IPS-15b (cell line): ENCODE measurements at regions not wholly inside any gene's neighbourhood (a gene's known extent, or its start where the extent isn't known, plus 50 kb on each side); places are given as distances from the start of the nearest gene placed in this dataset.
"Not testable (repeated sequence)": the region's sequence is repeated elsewhere in the genome, so short reads cannot be mapped to it uniquely, and the experiment has no call there.

Experiments used
- H3K27me3 ChIP-seq: one replicate; pipeline ENCODE4 v1.6.1; 2013; ENCODE audit warnings: low read length; ENCODE audit not compliant: control insufficient read depth, insufficient read depth
- H3K36me3 ChIP-seq: one replicate; pipeline ENCODE4 v1.6.1; 2013; ENCODE audit warnings: low read length; ENCODE audit not compliant: control insufficient read depth, insufficient read depth
- H3K4me1 ChIP-seq: one replicate; pipeline ENCODE4 v1.6.1; 2013; ENCODE audit warnings: mild to moderate bottlenecking, low read length; ENCODE audit not compliant: control insufficient read depth, insufficient read depth
- H3K4me3 ChIP-seq: one replicate; pipeline ENCODE4 v1.5.1; 2013; ENCODE audit warnings: low read depth, low read length
- H3K9ac ChIP-seq: one replicate; pipeline ENCODE4 v1.6.1; 2013; ENCODE audit warnings: low read depth, mild to moderate bottlenecking, low read length
- H3K9me3 ChIP-seq: one replicate; pipeline ENCODE4 v1.6.1; 2013; ENCODE audit warnings: mild to moderate bottlenecking, low read length; ENCODE audit not compliant: control insufficient read depth, insufficient read depth

- H3K4me3 ChIP-seq, result no peak overlapping the region
- no peak overlapping the region for H3K9ac ChIP-seq
- no peaks in the 10 kb centered on the region for H3K4me1 ChIP-seq
- H3K9me3 ChIP-seq, result no peaks in the 10 kb centered on the region
- H3K27me3 ChIP-seq, result no peaks in the 10 kb centered on the region
- no peaks in the 10 kb centered on the region for H3K36me3 ChIP-seq
These were observed 106.0 kb downstream of the ADAMTS15 start for GRCh38 chr11:130554241-130555055.

- Histone ChIP-seq H3K4me3 (no peak overlapping the region), H3K27me3 (no peaks in the 10 kb centered on the region), H3K36me3 (no peaks in the 10 kb centered on the region), H3K4me1 (no peaks in the 10 kb centered on the region), H3K9ac (no peak overlapping the region), H3K9me3 (no peaks in the 10 kb centered on the region)
These were observed 106.9 kb downstream of the ADAMTS15 start for GRCh38 chr11:130555251-130555841.

DNA sequence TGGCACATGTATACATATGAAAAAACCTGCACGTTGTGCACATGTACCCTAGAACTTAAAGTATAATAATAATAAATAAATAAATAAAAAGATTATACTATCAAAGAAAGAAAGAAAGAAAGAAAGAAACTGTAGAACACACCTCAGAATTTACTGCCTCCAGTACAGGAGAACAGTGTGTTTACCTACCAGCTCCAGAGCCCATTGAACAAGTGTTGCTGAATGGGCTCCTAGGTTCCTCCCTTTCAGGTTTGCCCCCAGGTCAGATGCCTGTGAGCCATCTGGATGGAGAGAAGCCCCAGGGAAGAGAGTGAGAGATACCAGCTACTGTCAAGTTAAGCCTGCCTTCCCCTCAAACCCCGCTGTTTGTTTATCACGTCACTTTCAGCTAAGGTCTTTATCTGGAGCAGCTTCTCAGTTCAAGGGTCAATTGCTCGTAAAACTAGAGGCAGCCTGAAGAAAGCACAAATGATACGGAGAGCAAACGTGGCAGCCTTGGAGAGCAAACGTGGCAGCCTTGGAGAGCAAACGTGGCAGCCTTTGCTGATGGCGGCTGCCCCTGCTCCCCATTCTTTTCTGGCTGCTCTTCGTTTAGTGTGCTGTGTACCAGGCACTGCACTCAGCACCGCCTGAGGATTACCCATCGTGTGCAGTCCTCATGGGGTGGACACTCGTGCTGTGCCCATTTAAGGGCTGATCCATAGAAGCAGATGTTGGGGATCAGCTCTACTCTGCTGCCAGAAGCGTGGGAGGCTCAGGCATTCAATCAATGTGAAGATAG, 111.7 kb downstream of the ADAMTS15 start:
- H3K4me1 ChIP-seq, result no peaks in the 10 kb centered on the region
- H3K9me3 ChIP-seq, result no peaks in the 10 kb centered on the region
- no peak overlapping the region for H3K9ac ChIP-seq
- H3K4me3 ChIP-seq, result no peak overlapping the region
- no peaks in the 10 kb centered on the region for H3K36me3 ChIP-seq
- H3K27me3 ChIP-seq, result no peaks in the 10 kb centered on the region

DNA sequence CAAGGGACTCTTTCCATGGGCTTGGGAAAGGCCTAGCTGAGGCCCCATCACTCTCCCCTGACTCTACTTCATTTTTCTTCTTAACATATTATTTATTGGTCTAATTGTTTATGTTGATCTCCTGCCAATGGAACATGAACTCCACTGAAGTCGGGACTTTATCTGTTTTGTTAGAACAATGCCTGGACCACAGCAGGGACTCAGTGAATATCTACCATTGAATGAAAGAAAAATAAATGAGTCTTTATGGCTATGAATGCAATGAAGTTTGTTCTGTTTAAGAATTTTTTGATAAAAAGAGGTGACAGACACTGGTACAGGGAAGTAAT, 112.3 kb downstream of the ADAMTS15 start:
- Histone ChIP-seq H3K9me3 (no peaks in the 10 kb centered on the region), H3K4me1 (no peaks in the 10 kb centered on the region), H3K27me3 (no peaks in the 10 kb centered on the region), H3K9ac (no peak overlapping the region), H3K36me3 (no peaks in the 10 kb centered on the region), H3K4me3 (no peak overlapping the region)

- Histone ChIP-seq H3K4me1 (no peaks in the 10 kb centered on the region), H3K36me3 (no peaks in the 10 kb centered on the region), H3K9ac (no peak overlapping the region)
These were observed 113.0 kb downstream of the ADAMTS15 start for GRCh38 chr11:130561441-130561881.

DNA sequence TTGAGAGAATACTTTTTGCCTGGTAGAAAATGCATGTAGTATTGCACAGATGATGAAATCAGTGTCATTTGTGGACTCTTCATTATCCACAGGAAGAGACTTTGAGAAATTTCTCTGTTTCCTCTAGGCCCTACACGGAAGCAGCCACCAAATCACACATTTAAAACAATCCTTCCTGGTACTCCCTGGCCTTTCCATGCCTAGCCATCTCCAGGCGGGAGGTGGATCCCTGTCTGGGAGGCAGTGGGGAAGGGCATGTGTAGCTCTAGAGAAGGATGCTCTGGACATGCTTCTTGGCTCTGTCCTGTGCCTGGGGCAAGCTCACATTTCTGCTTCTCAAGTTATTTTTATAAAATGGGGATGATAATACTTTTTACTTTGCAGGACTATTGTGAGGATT, 114.1 kb downstream of the ADAMTS15 start:
- Histone ChIP-seq H3K27me3 (no peaks in the 10 kb centered on the region), H3K36me3 (no peaks in the 10 kb centered on the region), H3K4me3 (no peak overlapping the region), H3K9ac (no peak overlapping the region), H3K4me1 (no peaks in the 10 kb centered on the region), H3K9me3 (no peaks in the 10 kb centered on the region)

More at GRCh38 chr11:130561441-130561881, 113.0 kb downstream of the ADAMTS15 start:
- Histone ChIP-seq H3K9me3 (no peaks in the 10 kb centered on the region), H3K4me3 (no peak overlapping the region), H3K27me3 (no peaks in the 10 kb centered on the region)

DNA sequence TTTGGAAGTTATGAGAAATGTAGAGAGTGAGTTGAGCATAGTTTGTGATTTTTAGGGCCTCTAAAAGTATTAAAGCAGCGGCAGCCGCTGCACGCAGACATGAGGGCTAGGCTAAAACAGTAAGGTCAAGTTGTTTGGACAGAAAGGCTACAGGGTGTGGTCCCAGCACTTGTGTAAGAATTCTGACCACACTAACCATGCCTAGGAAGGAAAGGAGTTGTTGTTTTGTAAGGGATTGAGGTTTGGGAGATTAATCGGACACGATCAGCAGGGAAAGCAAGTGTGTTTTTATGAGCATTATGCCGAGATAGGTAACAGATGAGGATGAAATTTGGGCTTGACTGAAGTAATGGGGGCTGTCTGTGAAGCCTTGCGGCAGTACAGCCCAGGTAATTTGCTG, 117.9 kb downstream of the ADAMTS15 start:
- not testable (repeated sequence) for H3K4me3 ChIP-seq, H3K36me3 ChIP-seq, H3K27me3 ChIP-seq, H3K9me3 ChIP-seq, H3K9ac ChIP-seq, H3K4me1 ChIP-seq

DNA sequence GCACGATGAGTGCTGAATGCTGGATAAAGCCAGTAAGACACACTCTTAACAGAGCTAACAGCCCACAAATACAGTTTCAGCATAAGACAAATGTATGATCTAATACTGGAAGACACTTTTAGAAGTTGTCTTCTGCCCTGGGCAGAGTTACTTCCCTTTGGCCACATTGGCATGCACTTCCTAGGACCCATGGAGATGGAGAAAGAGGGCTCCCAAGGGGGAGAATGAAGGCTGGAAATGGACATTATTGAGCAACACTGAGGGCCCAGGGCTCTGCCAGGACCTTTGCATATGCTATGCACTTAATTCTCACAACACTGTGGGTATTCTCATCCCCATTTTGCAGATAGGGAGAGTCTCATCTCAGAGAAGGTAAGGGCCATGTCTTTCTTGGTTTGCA, 123.1 kb downstream of the ADAMTS15 start:
- H3K9ac ChIP-seq, result no peak overlapping the region
- no peak overlapping the region for H3K4me3 ChIP-seq
- no peaks in the 10 kb centered on the region for H3K4me1 ChIP-seq
- H3K27me3 ChIP-seq, result no peaks in the 10 kb centered on the region
- H3K9me3 ChIP-seq, result no peaks in the 10 kb centered on the region
- no peaks in the 10 kb centered on the region for H3K36me3 ChIP-seq

DNA sequence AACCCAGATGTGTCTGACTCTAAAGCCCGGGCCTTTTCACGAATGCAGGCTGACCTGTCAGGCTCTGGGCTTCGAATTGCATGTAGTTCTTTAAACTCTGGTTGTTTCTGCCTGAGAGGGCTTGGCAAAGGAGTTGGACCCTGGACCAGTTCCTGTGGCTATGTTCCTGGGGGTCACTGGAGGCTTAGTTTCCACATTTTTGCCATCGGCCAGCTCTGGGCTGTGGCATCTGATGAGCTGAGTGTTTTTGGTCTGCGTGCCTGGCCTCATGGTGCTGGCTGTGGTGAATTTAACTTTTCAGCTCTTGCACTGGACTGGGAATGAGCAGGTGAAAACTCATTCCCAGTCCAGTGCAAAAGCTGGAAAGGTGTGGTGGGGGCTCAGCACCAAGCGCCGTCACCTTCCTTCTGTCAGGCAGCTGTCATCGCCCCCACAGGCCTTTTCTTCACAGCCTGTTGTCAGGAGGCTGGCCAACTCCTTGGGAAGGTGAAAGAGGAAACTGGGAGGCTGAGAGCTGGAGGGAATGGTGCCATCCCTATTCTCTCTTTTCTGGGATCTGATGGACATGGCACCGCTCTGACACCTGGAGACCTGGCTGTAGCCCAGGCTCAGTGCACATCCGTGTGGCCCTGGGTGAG, 123.6 kb downstream of the ADAMTS15 start:
- H3K4me3 ChIP-seq, result no peak overlapping the region
- no peaks in the 10 kb centered on the region for H3K4me1 ChIP-seq
- H3K9ac ChIP-seq, result no peak overlapping the region
- H3K36me3 ChIP-seq, result no peaks in the 10 kb centered on the region
- H3K9me3 ChIP-seq, result no peaks in the 10 kb centered on the region
- H3K27me3 ChIP-seq, result no peaks in the 10 kb centered on the region

DNA sequence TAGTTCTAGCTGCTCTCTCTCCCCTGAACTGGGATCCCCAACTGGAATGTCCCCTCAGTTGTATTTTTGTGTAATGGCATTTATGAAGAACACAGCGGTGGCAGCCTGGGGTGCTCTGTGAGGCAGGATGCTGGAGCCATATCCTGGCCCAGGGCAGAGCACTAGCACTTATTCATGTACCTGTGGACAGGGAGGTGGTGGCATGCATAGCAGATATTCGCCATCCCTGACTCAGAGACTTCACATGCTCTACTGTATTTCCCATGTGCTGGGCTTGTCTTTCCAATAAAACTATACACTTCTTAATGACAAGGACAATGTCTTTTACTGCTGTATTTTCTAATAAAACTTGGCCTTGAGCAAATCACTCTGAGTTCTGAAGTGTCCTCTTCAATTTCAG, 125.3 kb downstream of the ADAMTS15 start:
- H3K9me3 ChIP-seq, result no peaks in the 10 kb centered on the region
- no peaks in the 10 kb centered on the region for H3K4me1 ChIP-seq
- no peaks in the 10 kb centered on the region for H3K27me3 ChIP-seq
- no peak overlapping the region for H3K4me3 ChIP-seq
- H3K9ac ChIP-seq, result no peak overlapping the region
- H3K36me3 ChIP-seq, result no peaks in the 10 kb centered on the region

DNA sequence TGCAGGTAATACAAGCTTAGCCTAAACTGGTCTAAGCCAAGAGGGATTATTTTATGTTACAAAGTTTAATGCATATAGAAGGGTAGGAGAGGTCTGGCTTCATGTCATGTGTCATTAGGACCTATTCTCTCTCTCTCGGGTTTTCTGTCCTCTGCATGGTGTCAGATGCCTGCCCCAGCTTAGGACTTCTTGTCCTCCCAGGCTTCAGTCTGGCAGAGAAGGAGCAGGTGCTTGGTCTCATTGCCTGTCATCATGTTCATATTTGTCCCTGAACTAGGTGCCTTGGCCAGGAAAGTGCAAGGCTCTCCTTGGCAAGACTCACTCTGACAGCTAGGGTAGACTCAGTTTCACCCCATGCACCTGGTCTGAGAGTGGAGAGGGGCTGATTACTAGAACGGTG, 126.3 kb downstream of the ADAMTS15 start:
- no peaks in the 10 kb centered on the region for H3K36me3 ChIP-seq
- H3K4me3 ChIP-seq, result no peak overlapping the region
- no peaks in the 10 kb centered on the region for H3K4me1 ChIP-seq
- no peak overlapping the region for H3K9ac ChIP-seq
- H3K27me3 ChIP-seq, result no peaks in the 10 kb centered on the region
- no peaks in the 10 kb centered on the region for H3K9me3 ChIP-seq
